ENCODE measurements at regions not wholly inside any gene's neighbourhood (a gene's known extent, or its start where the extent isn't known, plus 50 kb on each side); places are given as distances from the start of the nearest gene placed in this dataset.
"Not testable (repeated sequence)": the region's sequence is repeated elsewhere in the genome, so short reads cannot be mapped to it uniquely, and the experiment has no call there.

DNA sequence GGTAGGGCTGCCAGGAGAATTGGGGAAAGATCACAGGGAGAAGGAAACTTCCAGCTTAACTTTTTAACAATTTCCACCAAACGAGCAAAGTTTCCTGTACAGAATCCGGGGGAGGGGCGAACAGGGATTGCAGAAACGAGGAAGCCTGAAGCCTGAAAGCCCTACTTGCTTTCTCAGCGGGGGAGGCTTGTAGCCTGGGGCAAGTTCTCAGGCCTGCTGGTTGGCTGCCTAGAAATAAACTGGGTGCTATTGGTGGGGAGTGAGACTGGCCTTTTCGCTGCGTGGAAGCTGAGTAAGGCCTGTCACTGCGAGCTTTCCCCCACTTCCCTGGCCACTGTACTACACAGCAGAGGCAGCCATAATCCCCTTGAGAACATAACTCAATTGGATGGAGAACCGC, 110.8 kb upstream of the ATP8A1 start:
- no peak overlapping the region for H2AFZ ChIP-seq (ENCODE audit: low read length)
- no peaks in the 10 kb centered on the region for H3K36me3 ChIP-seq (ENCODE audit: insufficient read depth, low read length)
- H3K4me3 ChIP-seq (ENCODE audit: low read length), result no peak overlapping the region
- no peaks in the 10 kb centered on the region for H4K20me1 ChIP-seq (ENCODE audit: insufficient read depth, low read depth, low read length)
- no peaks in the 10 kb centered on the region for H3K9me3 ChIP-seq (ENCODE audit: low read length)
- H3K79me2 ChIP-seq (ENCODE audit: low read length), result no peaks in the 10 kb centered on the region
- no peaks in the 10 kb centered on the region for H3K4me1 ChIP-seq (ENCODE audit: low read length)
- H3K9ac ChIP-seq (ENCODE audit: low read length), result no peak overlapping the region
- no peaks in the 10 kb centered on the region for H3K27me3 ChIP-seq (ENCODE audit: low read length)
- no peak overlapping the region for H3K4me2 ChIP-seq (ENCODE audit: low read depth, low read length, poor library complexity, severe bottlenecking)
- no peak overlapping the region for H3K27ac ChIP-seq (ENCODE audit: low read length)
- H3K9me2 ChIP-seq (replicated peaks; ENCODE audit: insufficient read depth, low read length), result no peaks in the 10 kb centered on the region
- no peak for DNase-seq

DNA sequence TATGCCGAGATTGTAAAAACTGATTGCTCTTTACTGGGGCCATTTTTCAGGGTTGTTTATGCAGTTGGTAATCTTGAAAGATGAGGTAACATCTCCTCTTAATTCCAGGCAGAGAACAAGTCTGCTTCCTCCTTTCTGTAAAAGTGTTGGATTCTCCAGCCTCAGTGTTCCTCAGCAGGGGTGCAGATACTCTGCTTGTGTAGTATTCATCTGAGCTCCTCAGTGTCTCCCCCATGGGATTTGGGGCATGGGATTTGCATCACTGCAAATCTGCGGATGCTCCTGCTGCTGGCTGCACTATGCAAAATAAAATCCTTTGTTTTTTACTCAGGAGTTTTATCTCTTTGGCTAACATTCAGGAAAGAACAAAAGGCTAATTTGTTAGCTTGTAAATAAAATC, 104.9 kb upstream of the ATP8A1 start:
- Histone ChIP-seq H4K20me1 (ENCODE audit: insufficient read depth, low read depth, low read length) (no peaks in the 10 kb centered on the region), H3K9me3 (ENCODE audit: low read length) (no peaks in the 10 kb centered on the region), H3K4me1 (ENCODE audit: low read length) (no peaks in the 10 kb centered on the region), H3K27me3 (ENCODE audit: low read length) (no peaks in the 10 kb centered on the region), H3K4me3 (ENCODE audit: low read length) (no peak overlapping the region), H3K9me2 (replicated peaks; ENCODE audit: insufficient read depth, low read length) (no peaks in the 10 kb centered on the region), H3K4me2 (ENCODE audit: low read depth, low read length, poor library complexity, severe bottlenecking) (no peak overlapping the region), H3K79me2 (ENCODE audit: low read length) (no peaks in the 10 kb centered on the region), H3K36me3 (ENCODE audit: insufficient read depth, low read length) (no peaks in the 10 kb centered on the region), H2AFZ (ENCODE audit: low read length) (no peak overlapping the region), H3K27ac (ENCODE audit: low read length) (no peak overlapping the region), H3K9ac (ENCODE audit: low read length) (no peak overlapping the region)
- DNase-seq, result no peak

DNA sequence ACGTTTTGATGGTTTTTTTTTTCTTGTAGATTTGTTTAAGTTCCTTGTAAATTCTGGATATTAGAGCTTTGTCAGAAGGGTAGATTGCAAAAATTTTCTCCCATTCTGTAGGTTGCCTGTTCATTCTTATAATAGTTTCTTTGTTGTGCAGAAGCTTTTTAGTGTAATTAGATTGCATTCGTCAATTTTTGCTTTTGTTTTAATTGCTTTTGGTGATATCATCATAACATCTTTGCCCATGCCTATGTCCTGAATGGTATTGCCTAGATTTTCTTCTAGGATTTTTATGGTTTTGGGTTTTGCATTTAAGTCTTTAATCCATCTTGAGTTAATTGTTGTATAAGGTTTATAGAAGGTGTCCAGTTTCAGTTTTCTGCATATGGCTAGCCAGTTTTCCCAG, 98.1 kb upstream of the ATP8A1 start:
- H3K4me1 ChIP-seq (ENCODE audit: low read length); H3K9me2 ChIP-seq (replicated peaks; ENCODE audit: insufficient read depth, low read length); H3K27ac ChIP-seq (ENCODE audit: low read length); DNase-seq; H3K36me3 ChIP-seq (ENCODE audit: insufficient read depth, low read length); H3K79me2 ChIP-seq (ENCODE audit: low read length); H3K27me3 ChIP-seq (ENCODE audit: low read length); H3K9me3 ChIP-seq (ENCODE audit: low read length); H4K20me1 ChIP-seq (ENCODE audit: insufficient read depth, low read depth, low read length); H3K4me2 ChIP-seq (ENCODE audit: low read depth, low read length, poor library complexity, severe bottlenecking); H3K4me3 ChIP-seq (ENCODE audit: low read length); H3K9ac ChIP-seq (ENCODE audit: low read length); H2AFZ ChIP-seq (ENCODE audit: low read length): not testable (repeated sequence)

DNA sequence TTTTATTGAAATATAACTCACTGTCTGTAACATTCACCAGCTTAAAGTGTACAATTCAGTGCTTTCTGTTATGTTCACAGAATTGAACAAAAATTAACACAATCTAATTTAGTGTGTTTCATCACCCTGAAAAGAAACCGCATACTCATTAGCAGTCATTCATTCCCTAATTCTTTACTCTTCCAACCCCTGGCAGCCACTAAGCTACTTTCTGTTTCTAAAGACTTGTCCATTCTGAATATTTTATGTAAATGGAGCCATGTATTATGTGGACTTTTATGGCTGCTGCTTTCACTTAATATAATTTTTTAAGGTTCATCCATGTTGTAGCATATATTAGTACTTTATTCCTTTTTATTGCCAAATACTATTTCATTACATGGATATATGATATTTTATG, 94.7 kb upstream of the ATP8A1 start:
- H3K27me3 ChIP-seq (ENCODE audit: low read length), result no peaks in the 10 kb centered on the region
- DNase-seq, result no peak
- H3K9me2 ChIP-seq (replicated peaks; ENCODE audit: insufficient read depth, low read length), result no peaks in the 10 kb centered on the region
- H3K27ac ChIP-seq (ENCODE audit: low read length), result no peak overlapping the region
- no peaks in the 10 kb centered on the region for H3K79me2 ChIP-seq (ENCODE audit: low read length)
- H3K4me1 ChIP-seq (ENCODE audit: low read length), result no peaks in the 10 kb centered on the region
- no peaks in the 10 kb centered on the region for H3K9me3 ChIP-seq (ENCODE audit: low read length)
- no peak overlapping the region for H3K4me2 ChIP-seq (ENCODE audit: low read depth, low read length, poor library complexity, severe bottlenecking)
- no peak overlapping the region for H3K4me3 ChIP-seq (ENCODE audit: low read length)
- H3K36me3 ChIP-seq (ENCODE audit: insufficient read depth, low read length), result no peaks in the 10 kb centered on the region
- no peak overlapping the region for H3K9ac ChIP-seq (ENCODE audit: low read length)
- H4K20me1 ChIP-seq (ENCODE audit: insufficient read depth, low read depth, low read length), result no peaks in the 10 kb centered on the region
- H2AFZ ChIP-seq (ENCODE audit: low read length), result no peak overlapping the region

DNA sequence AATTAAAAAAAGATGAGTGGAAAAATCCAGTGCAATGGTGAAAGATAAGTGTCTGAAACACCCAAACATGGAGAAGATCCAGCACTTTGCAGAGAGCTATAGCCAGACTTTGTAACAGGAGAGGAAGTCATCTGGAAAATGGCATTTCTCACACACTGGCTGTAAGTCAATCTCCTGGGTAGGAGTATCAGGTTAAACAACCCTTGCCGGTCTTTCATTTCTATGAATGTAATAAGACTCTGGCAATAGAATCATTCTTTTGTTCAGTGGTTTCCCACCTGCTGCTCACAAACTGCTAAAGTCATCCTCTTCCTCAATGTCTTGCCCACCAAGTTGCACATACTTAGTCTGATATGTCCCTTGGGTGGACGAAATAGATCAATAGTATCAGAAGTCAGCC, 94.0 kb upstream of the ATP8A1 start:
- Histone ChIP-seq H3K4me2 (ENCODE audit: low read depth, low read length, poor library complexity, severe bottlenecking) (no peak overlapping the region), H3K27ac (ENCODE audit: low read length) (no peak overlapping the region), H3K9me3 (ENCODE audit: low read length) (no peaks in the 10 kb centered on the region), H3K9me2 (replicated peaks; ENCODE audit: insufficient read depth, low read length) (no peaks in the 10 kb centered on the region), H3K9ac (ENCODE audit: low read length) (no peak overlapping the region), H3K36me3 (ENCODE audit: insufficient read depth, low read length) (no peaks in the 10 kb centered on the region), H2AFZ (ENCODE audit: low read length) (no peak overlapping the region), H4K20me1 (ENCODE audit: insufficient read depth, low read depth, low read length) (no peaks in the 10 kb centered on the region), H3K27me3 (ENCODE audit: low read length) (no peaks in the 10 kb centered on the region), H3K4me1 (ENCODE audit: low read length) (no peaks in the 10 kb centered on the region), H3K4me3 (ENCODE audit: low read length) (no peak overlapping the region), H3K79me2 (ENCODE audit: low read length) (no peaks in the 10 kb centered on the region)
- DNase-seq, result no peak

DNA sequence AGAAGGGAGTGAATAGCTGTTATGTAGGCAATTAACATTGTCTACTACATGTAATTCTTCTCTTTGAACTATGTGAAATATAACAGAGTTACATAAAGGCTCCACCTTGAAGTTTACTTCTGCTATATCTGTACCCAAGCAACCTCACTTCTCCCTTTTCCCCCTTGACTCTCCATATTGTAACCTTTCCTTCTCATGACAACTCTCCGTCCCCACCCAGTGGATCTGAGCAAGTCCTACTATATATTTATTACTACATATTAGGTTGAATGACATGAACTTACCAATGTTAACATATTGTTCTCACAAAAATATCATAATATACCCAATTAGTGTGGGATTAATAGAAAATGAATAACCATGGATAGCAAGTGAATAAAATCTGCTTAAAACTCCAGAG, 93.2 kb upstream of the ATP8A1 start:
- Histone ChIP-seq H3K4me3 (ENCODE audit: low read length) (no peak overlapping the region), H2AFZ (ENCODE audit: low read length) (no peak overlapping the region), H3K4me1 (ENCODE audit: low read length) (no peaks in the 10 kb centered on the region), H3K9me2 (replicated peaks; ENCODE audit: insufficient read depth, low read length) (no peaks in the 10 kb centered on the region), H3K27me3 (ENCODE audit: low read length) (no peaks in the 10 kb centered on the region), H3K9me3 (ENCODE audit: low read length) (no peaks in the 10 kb centered on the region), H3K9ac (ENCODE audit: low read length) (no peak overlapping the region), H3K27ac (ENCODE audit: low read length) (no peak overlapping the region), H3K36me3 (ENCODE audit: insufficient read depth, low read length) (no peaks in the 10 kb centered on the region), H4K20me1 (ENCODE audit: insufficient read depth, low read depth, low read length) (no peaks in the 10 kb centered on the region), H3K79me2 (ENCODE audit: low read length) (no peaks in the 10 kb centered on the region), H3K4me2 (ENCODE audit: low read depth, low read length, poor library complexity, severe bottlenecking) (no peak overlapping the region)
- DNase-seq, result peak; percentile 51

DNA sequence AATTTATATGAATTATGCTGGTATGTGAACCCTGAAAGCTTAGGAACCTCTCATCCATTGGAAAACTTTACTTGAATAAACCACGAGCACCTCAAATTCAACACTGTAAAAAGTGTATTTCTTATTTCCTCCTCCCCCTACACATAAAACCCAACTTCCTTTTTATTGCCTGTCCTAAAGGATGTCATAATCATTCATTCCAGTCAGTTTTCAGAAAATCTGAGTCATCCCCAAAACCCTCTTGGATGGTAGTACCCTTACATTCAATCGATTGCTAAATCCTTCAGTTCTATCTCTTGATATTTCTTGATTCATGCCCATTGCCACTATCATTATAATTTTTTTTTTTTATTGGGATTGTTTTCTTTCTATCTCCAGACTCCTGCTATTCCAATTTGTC, 91.1 kb upstream of the ATP8A1 start:
- Histone ChIP-seq H3K9ac (ENCODE audit: low read length) (no peak overlapping the region), H3K9me2 (replicated peaks; ENCODE audit: insufficient read depth, low read length) (no peaks in the 10 kb centered on the region), H3K27ac (ENCODE audit: low read length) (no peak overlapping the region), H3K9me3 (ENCODE audit: low read length) (no peaks in the 10 kb centered on the region), H3K27me3 (ENCODE audit: low read length) (no peaks in the 10 kb centered on the region), H3K4me1 (ENCODE audit: low read length) (no peaks in the 10 kb centered on the region), H2AFZ (ENCODE audit: low read length) (no peak overlapping the region), H4K20me1 (ENCODE audit: insufficient read depth, low read depth, low read length) (no peaks in the 10 kb centered on the region), H3K4me3 (ENCODE audit: low read length) (no peak overlapping the region), H3K36me3 (ENCODE audit: insufficient read depth, low read length) (no peaks in the 10 kb centered on the region), H3K79me2 (ENCODE audit: low read length) (no peaks in the 10 kb centered on the region), H3K4me2 (ENCODE audit: low read depth, low read length, poor library complexity, severe bottlenecking) (no peak overlapping the region)
- no peak for DNase-seq

DNA sequence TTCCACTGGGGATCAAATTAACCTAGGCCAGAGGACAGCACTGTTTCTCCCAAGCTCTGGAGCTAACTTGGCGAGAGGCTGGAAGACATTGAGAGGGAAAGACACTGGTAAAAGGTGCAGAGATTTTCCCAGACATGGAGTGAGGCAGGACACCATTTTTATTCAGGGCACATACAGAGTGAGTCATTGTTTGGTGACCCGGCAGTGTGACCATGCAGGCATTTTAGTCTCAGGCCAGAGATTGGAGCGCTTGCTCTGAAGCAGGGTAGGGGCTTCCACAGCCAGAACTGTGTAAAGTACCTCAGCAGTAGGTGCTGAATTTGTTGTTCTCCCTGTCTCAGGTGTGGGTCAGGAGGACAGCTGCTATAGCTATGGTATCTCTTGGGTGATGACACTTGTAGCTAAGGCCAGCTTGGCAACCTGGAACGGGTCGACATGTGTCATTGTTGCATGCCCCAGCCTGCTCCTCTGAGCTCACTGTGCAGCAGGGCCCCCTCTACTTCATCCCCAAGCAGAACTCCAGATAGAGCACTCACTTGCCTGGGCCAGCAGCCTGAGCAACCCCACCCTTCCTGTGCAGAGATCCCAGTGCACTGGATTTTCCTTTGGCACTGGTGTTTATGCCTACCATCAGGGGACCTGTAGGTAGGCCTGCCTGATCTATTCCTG, 79.8 kb upstream of the ATP8A1 start:
- no peak for DNase-seq
- H3K4me2 ChIP-seq (ENCODE audit: low read depth, low read length, poor library complexity, severe bottlenecking), result no peak overlapping the region
- H3K9ac ChIP-seq (ENCODE audit: low read length), result no peak overlapping the region
- H4K20me1 ChIP-seq (ENCODE audit: insufficient read depth, low read depth, low read length), result no peaks in the 10 kb centered on the region
- no peaks in the 10 kb centered on the region for H3K4me1 ChIP-seq (ENCODE audit: low read length)
- no peaks in the 10 kb centered on the region for H3K9me3 ChIP-seq (ENCODE audit: low read length)
- no peak overlapping the region for H3K27ac ChIP-seq (ENCODE audit: low read length)
- H3K9me2 ChIP-seq (replicated peaks; ENCODE audit: insufficient read depth, low read length), result no peaks in the 10 kb centered on the region
- no peaks in the 10 kb centered on the region for H3K79me2 ChIP-seq (ENCODE audit: low read length)
- H3K36me3 ChIP-seq (ENCODE audit: insufficient read depth, low read length), result no peaks in the 10 kb centered on the region
- H3K27me3 ChIP-seq (ENCODE audit: low read length), result no peaks in the 10 kb centered on the region
- H2AFZ ChIP-seq (ENCODE audit: low read length), result no peak overlapping the region
- H3K4me3 ChIP-seq (ENCODE audit: low read length), result no peak overlapping the region

DNA sequence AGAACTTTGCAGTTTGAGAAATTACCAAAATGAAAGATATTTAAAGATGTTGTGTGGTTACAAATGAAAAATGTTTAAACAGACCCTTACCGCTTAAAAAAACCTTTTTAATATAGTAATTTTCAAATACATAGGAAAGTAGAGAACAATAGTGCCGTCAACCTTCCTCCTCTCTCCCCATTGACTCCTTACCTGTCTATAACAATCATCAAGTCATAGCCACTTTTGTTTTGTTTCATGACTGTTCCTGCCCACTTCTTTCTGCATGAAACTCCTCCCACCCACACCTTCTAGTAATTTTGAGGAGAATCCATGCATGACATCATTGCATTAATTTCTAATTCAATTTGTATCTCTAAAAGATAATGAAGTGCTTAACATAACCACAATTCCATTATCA, 76.5 kb upstream of the ATP8A1 start:
- H3K9me3 ChIP-seq (ENCODE audit: low read length), result no peaks in the 10 kb centered on the region
- no peaks in the 10 kb centered on the region for H3K27me3 ChIP-seq (ENCODE audit: low read length)
- no peaks in the 10 kb centered on the region; the same call in 1 of the 2 replicates for H3K9me2 ChIP-seq (replicated peaks; ENCODE audit: insufficient read depth, low read length)
- no peak overlapping the region for H3K9ac ChIP-seq (ENCODE audit: low read length)
- no peaks in the 10 kb centered on the region for H3K4me1 ChIP-seq (ENCODE audit: low read length)
- DNase-seq, result no peak
- no peaks in the 10 kb centered on the region for H4K20me1 ChIP-seq (ENCODE audit: insufficient read depth, low read depth, low read length)
- H3K4me3 ChIP-seq (ENCODE audit: low read length), result no peak overlapping the region
- H2AFZ ChIP-seq (ENCODE audit: low read length), result no peak overlapping the region
- H3K79me2 ChIP-seq (ENCODE audit: low read length), result no peaks in the 10 kb centered on the region
- no peak overlapping the region for H3K27ac ChIP-seq (ENCODE audit: low read length)
- no peak overlapping the region for H3K4me2 ChIP-seq (ENCODE audit: low read depth, low read length, poor library complexity, severe bottlenecking)
- H3K36me3 ChIP-seq (ENCODE audit: insufficient read depth, low read length), result no peaks in the 10 kb centered on the region

Data from Karpas-422 (cell line).